T-helper 2 cell treated with Interferon-gamma antibody and Interleukin-4, amounts not matched to agents 5 μg/mL and 100 μg/mL, for 36 hours (primary cell): ENCODE measurements at regions not wholly inside any gene's neighbourhood (a gene's known extent, or its start where the extent isn't known, plus 50 kb on each side); places are given as distances from the start of the nearest gene placed in this dataset.
"Not testable (repeated sequence)": the region's sequence is repeated elsewhere in the genome, so short reads cannot be mapped to it uniquely, and the experiment has no call there.

Experiments
- DNase-seq: peaks from one replicate; pipeline ENCODE4 v3.0.0; 2021; ENCODE audit warnings: low spot score
- H3K27ac Mint-ChIP-seq: one replicate; pipeline ENCODE4 v1.8.0; 2021; ENCODE audit warnings: mild to moderate bottlenecking, mixed read lengths
- H3K27me3 Mint-ChIP-seq: one replicate; pipeline ENCODE4 v1.8.0; 2021; ENCODE audit warnings: low read depth, mixed read lengths
- H3K36me3 Mint-ChIP-seq: one replicate; pipeline ENCODE4 v1.8.0; 2021; ENCODE audit warnings: low read depth, mixed read lengths
- H3K4me1 Mint-ChIP-seq: one replicate; pipeline ENCODE4 v1.8.0; 2021; ENCODE audit warnings: low read depth, mixed read lengths
- H3K4me3 Mint-ChIP-seq: one replicate; pipeline ENCODE4 v1.8.0; 2022; ENCODE audit warnings: mild to moderate bottlenecking, moderate library complexity, mixed read lengths
- H3K9me3 Mint-ChIP-seq: one replicate; pipeline ENCODE4 v1.8.0; 2021; ENCODE audit warnings: mixed read lengths

DNA sequence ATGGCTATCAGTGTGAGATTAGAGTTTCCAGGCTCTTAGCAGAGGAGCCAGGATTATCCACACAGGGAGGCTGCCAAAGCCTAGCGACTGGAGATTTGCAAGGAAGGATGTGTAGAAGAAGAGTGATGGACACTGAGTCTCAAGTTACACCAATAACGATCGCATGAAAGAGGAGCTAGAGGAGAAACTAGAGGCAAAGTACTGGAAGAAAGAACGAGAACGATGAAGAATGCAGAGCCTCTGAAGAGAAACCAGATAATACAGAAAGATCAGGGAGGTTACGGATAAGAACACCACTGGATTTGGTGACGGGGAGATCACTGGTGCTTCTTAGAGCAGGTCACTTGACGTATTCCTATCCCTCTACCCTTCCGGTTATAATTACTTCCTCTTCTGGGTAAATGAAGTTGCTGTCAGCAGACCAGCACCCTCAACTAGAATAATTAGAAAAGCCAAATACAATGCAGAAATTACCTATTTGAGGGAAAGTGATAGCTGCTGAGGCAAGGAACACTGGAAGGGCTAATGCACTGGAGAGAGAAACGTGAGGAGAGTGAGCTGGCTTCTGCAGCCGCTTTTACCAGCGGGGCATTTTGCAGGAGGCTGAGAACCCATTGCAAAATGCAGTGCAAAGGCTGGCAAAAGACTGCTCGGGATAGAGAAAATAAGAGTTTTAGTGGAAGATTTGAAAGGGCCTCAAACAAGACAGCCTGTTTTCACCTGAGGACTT is 93.1 kb upstream of the HIF1A start:
- peaks cover 2% of the 10 kb centered on the region for H3K36me3 Mint-ChIP-seq
- peaks cover 2% of the 10 kb centered on the region for H3K27me3 Mint-ChIP-seq
- no peak for DNase-seq
- no peak overlapping the region for H3K4me3 Mint-ChIP-seq
- peaks cover 15% of the 10 kb centered on the region for H3K4me1 Mint-ChIP-seq
- no peaks in the 10 kb centered on the region for H3K9me3 Mint-ChIP-seq
- H3K27ac Mint-ChIP-seq = no peak overlapping the region

DNA sequence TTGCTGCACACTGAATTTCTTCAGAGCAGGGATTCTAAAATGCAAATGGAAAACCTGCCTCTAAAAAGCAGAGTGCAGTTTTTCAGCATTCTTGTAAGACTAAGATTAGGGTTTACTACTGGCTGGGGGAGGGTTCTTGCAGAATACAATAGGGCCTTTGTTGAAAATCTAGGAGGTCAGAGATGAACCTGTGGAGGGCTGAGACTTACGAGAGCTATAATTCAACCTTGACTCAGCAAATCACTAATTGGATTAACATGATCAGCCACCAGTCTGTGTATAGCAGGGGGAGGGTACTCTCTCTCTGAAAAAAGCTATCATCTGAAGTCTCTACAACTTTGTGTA is 92.6 kb upstream of the HIF1A start:
- Mint-ChIP-seq H3K9me3 (no peaks in the 10 kb centered on the region), H3K27ac (no peak overlapping the region), H3K27me3 (peaks cover 2% of the 10 kb centered on the region), H3K4me1 (peaks cover 15% of the 10 kb centered on the region), H3K4me3 (no peak overlapping the region), H3K36me3 (peaks cover 2% of the 10 kb centered on the region)
- DNase-seq = no peak

DNA sequence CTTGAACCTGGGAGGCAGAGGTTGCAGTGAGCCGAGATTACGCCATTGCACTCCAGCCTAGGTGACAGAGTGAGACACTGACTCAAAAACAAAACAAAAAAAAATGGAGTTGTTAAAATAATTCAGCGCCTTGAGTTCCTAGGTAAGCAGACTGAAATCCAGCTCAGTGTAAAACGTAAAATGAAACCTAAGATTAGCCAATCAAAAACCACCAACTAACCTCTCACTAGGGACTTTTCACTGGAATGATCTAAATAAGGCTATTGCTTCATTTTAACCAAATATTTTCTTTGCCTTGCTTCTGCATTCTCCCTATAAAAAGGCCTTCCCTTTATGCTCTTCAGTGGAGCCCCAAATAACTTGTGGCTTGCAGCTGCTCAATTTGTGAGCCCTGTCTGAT is 91.6 kb upstream of the HIF1A start:
- H3K9me3 Mint-ChIP-seq = no peaks in the 10 kb centered on the region
- peaks cover 8% of the 10 kb centered on the region for H3K4me1 Mint-ChIP-seq
- H3K36me3 Mint-ChIP-seq = peaks cover 2% of the 10 kb centered on the region
- DNase-seq = no peak
- H3K4me3 Mint-ChIP-seq = no peak overlapping the region
- peaks cover under 1% of the 10 kb centered on the region for H3K27me3 Mint-ChIP-seq
- H3K27ac Mint-ChIP-seq = no peak overlapping the region

DNA sequence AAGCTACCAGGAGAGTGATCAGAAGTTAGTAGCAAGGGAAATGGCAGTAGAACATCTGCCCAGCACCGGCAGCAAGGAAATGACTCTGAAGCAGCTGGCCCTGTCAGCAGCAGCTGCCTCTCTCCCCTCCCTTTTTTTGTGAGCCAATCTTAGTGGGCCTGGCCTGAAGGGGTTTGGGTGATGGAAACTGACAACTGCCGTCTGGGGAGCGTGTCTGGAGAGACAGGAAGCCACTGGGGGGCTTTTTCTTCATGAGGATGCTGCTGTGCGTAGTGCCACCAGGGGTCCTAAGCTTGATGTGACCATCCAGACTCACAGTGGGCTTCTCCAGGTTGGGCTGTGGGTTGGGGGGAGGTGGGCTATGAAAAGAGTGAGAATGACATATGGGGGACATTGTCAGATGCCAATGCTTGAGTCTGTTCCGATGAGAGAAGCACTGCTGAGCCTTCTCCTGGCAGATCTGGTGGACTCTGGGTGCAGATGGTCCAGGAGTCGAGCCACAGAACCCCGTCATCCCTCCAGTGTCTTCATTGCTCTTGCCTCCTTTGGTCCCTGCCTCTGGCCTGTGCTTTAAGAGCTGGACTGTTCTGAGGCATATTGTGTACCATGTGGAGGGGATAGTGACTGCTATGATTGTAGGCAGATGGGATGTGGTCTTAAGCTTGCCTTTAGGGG is 87.6 kb upstream of the HIF1A start:
- no peaks in the 10 kb centered on the region for H3K9me3 Mint-ChIP-seq
- peaks cover 2% of the 10 kb centered on the region for H3K36me3 Mint-ChIP-seq
- H3K4me1 Mint-ChIP-seq = peaks cover under 1% of the 10 kb centered on the region
- H3K4me3 Mint-ChIP-seq = no peak overlapping the region
- DNase-seq = no peak
- peaks cover 2% of the 10 kb centered on the region for H3K27me3 Mint-ChIP-seq
- H3K27ac Mint-ChIP-seq = no peak overlapping the region

DNA sequence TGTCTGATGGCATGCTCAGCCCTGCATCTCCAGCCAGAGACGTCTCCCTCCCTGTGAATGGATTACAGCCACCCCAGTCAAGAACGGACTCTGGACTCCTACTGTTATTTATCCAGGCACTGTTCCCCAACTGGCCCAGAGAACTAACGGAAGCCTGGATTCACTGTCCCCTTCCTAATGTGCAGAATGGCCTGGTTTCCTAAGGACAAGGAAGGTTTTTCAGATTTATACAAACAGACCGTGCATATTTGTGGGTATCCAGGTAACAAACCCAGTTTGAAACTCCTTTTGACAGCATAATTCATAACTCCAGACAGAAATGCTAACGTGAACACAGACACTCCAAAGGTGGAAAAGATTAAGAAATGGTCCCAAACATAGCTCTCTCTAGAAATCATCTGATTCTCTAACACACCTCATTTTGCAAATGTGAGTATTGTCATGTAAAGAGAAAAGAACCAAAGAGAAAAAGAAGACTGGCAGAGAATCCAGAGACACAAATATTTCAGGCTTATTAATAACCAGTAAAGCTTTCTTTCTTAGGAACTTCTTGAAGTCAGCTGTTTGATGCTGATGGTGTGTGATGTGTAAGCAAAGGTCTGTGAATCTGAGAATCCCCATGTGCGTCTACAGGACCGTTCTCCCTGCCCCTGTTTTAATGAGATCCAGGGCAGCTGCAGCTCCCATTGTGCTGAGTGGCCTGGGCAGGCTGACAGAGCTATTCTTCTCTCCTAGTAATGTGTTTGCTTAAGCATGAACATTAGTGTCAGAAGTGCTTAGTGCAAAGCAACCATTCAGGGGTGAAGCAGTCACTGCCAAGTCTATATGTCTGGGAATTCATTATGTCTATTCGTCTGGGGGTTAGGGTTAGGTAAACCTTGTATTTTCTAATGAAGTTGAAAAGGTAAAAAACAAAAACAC is 86.8 kb upstream of the HIF1A start:
- no peak overlapping the region for H3K27ac Mint-ChIP-seq
- H3K27me3 Mint-ChIP-seq = peaks cover 2% of the 10 kb centered on the region

DNA sequence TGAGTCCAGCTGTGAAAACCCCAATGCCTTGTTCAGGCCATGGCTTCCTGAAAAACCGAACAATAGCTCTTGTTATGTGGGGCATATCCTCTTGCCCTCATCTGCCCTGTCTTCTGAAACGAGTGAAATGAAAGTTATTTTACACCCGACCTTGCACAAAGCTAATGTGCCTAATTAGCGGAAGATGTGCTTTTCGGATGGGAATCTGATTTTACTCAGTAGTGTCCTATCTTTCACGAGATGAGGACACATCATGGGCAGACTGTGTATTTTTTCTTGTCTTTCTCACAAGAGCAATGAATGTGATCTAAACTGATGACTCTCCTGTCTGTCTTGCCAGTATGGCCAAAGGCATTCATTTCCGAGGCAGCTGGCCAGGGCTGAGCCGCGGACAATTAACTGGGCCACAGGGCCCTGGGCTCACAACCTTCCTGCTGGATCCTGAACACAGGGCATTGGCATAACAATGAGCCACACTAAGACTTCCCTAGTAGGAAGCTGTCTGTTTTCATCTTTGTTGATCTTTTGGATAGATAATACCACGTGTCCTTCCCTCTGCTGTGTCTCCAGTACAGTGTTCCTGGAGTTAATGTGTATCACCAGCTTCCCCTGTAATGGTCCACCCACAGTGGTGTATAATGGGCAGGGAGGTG is 86.0 kb upstream of the HIF1A start:
- no peaks in the 10 kb centered on the region for H3K4me1 Mint-ChIP-seq
- peaks cover 2% of the 10 kb centered on the region for H3K36me3 Mint-ChIP-seq
- H3K27ac Mint-ChIP-seq = no peak overlapping the region
- no peaks in the 10 kb centered on the region for H3K9me3 Mint-ChIP-seq
- H3K4me3 Mint-ChIP-seq = no peak overlapping the region
- H3K27me3 Mint-ChIP-seq = peaks cover 2% of the 10 kb centered on the region
- DNase-seq = no peak

More for the DNA sequence above, 86.8 kb upstream of the HIF1A start:
- no peaks in the 10 kb centered on the region for H3K9me3 Mint-ChIP-seq
- peaks cover 2% of the 10 kb centered on the region for H3K36me3 Mint-ChIP-seq
- DNase-seq = no peak
- no peaks in the 10 kb centered on the region for H3K4me1 Mint-ChIP-seq
- H3K4me3 Mint-ChIP-seq = no peak overlapping the region

DNA sequence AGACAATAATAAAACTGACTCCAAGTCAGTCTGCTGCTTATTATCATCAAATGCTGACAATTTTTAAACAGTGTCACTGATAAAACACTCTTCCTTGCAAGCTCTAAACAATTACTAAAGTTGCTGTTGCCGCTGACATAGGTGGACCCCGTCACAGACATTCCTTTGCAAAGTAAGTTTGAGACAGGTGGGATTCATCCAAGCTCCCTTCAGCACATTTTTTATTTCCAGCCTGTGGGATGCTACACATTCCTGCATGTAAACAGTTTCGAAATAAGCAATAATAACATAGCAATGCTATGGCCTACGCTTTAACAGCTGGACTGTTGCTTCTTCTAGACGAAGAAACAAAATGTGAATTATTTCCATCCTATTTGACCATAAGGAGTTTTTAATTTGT is 85.4 kb upstream of the HIF1A start:
- Mint-ChIP-seq H3K36me3 (peaks cover 2% of the 10 kb centered on the region), H3K9me3 (no peaks in the 10 kb centered on the region), H3K4me3 (no peak overlapping the region), H3K27me3 (peaks cover 2% of the 10 kb centered on the region), H3K4me1 (no peaks in the 10 kb centered on the region), H3K27ac (no peak overlapping the region)
- no peak for DNase-seq

DNA sequence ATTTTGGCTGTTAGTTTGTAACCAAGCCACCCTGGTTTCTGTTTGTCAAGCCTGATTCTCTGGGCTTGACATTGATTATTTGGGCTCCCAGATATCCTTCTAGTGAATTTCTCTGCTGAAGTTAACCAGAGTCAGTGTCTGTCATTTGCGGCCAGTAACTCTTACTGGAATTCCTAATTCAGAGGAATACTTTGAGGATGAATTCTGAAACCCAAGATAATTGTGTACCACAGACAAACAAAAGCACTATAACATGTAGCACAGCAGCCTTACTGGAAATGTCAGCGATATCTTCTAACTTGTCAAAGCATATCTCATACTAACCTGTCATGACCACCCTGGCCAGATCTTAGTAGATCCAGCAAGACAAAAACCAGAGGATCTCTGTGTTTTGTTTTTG is 84.4 kb upstream of the HIF1A start:
- Mint-ChIP-seq H3K27ac (no peak overlapping the region), H3K27me3 (peaks cover 5% of the 10 kb centered on the region), H3K36me3 (no peaks in the 10 kb centered on the region), H3K4me1 (no peaks in the 10 kb centered on the region), H3K9me3 (no peaks in the 10 kb centered on the region), H3K4me3 (no peak overlapping the region)
- DNase-seq = no peak

DNA sequence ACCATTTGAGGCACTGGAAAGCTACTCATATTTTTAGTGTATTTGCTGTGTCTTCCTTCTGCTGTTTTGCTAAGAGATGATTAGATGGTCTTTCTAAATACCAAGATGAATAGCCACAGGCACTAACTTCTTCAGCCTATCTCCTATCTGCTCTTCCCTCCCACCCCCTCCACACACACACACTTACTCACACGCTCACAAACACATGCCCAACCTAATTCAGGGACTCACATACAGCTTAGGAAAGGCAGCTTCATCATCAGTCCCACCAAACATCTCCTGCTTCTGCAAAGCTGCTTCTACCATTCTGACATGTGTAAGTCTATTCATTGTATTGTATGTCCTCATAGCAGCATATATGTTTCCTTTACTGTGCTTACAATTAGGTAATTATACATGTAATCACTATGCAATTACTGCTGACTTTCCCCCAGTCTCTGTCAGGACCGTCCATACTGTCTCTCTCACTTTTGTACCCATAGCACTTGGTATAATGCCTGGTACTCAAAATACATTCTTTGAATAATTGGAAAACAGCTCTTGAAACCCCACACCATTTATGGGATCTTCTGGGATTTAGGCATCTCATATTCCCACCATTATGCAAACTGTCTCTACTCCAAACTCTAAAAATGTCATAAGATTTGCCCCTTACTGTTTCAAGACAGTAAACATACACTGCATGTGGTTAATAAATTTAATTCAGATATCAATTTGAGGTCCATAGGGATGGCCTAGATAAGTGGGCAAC is 83.3 kb upstream of the HIF1A start:
- H3K36me3 Mint-ChIP-seq = no peaks in the 10 kb centered on the region
- no peak for DNase-seq
- peaks cover 2% of the 10 kb centered on the region for H3K4me1 Mint-ChIP-seq
- H3K4me3 Mint-ChIP-seq = no peak overlapping the region
- no peaks in the 10 kb centered on the region for H3K9me3 Mint-ChIP-seq
- H3K27me3 Mint-ChIP-seq = peaks cover 5% of the 10 kb centered on the region
- no peak overlapping the region for H3K27ac Mint-ChIP-seq

DNA sequence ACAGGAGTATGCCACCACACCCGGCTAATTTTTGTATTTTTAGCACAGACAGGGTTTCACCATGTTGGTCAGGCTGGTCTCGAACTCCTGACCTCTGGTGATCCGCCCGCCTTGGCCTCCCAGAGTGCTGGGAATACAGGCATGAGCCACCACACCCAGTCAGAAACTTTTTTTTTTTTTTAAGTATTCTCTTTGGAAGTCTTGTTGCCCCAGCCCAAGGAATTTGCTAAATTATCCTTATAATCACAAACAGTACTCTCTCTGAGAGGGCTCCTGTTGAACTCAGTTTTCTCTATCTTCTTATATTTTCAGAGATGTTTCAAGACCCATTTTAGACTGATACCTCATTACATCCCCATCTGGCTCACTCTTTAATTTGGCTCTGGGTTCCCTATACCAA is 82.3 kb upstream of the HIF1A start:
- H3K4me3 Mint-ChIP-seq, H3K9me3 Mint-ChIP-seq, H3K27ac Mint-ChIP-seq, H3K4me1 Mint-ChIP-seq, H3K36me3 Mint-ChIP-seq, DNase-seq, H3K27me3 Mint-ChIP-seq: not testable (repeated sequence)

DNA sequence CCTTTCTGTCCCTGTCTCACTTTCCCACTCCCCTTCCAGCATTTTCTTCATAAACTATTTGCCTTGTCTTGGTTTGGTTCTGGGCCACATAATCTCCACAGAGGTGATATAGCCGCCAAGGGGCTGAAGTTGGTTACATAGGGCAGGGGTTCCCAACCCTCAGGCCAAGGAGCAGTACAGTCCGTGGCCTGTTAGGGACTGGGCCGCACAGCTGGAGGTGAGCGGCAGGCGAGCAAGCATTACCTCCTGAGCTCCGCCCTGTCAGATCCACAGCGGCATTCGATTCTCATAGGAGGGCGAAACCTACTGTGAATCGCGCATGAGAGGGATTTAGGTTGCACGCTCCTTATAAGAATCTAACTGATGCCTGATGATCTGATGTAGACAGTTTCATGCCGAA is 80.6 kb upstream of the HIF1A start:
- no peaks in the 10 kb centered on the region for H3K9me3 Mint-ChIP-seq
- no peak overlapping the region for H3K27ac Mint-ChIP-seq
- H3K27me3 Mint-ChIP-seq = peaks cover 3% of the 10 kb centered on the region
- no peak for DNase-seq
- no peaks in the 10 kb centered on the region for H3K36me3 Mint-ChIP-seq
- peaks cover 10% of the 10 kb centered on the region for H3K4me1 Mint-ChIP-seq
- H3K4me3 Mint-ChIP-seq = no peak overlapping the region

DNA sequence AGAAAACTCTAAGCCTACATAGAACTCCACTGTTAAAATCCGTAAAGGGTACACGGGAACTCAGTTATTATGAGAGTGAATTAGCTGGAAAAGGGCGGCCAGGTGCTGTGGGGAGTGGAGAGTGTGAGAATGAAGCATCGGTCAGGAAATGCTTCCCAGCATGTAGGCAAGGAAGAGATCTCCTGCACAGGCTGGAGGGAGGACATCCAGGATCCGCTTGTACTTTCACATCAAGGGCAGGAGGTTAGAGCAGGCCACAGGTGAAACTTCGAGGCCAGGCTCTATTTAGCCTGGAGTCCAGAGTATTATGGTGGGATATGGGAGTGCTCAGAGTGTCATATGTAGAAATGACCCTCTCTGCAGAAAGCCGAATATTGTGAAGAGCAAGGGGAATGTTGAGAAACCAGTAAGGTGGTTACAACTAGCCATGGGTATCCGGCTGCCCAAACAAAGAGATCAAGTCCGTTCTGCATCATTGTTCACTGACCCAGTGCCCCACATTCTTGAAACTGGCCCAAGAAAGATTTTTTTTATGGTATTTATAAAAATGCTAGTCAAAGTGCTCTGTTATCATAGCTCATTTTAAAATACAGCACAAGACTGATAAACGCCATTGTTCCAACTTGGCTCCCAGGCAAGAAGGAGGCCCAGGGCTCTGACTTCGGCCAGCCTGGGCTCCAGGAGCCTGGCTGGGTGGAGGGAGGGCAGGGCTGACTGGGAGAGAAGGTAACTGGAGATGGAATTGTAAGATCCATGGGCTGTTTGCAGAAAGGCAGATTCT is 79.4 kb upstream of the HIF1A start:
- no peaks in the 10 kb centered on the region for H3K36me3 Mint-ChIP-seq
- H3K4me1 Mint-ChIP-seq = peaks cover 20% of the 10 kb centered on the region
- DNase-seq = no peak
- no peak overlapping the region for H3K27ac Mint-ChIP-seq
- H3K4me3 Mint-ChIP-seq = no peak overlapping the region
- peaks cover 3% of the 10 kb centered on the region for H3K27me3 Mint-ChIP-seq
- no peaks in the 10 kb centered on the region for H3K9me3 Mint-ChIP-seq
